CD4-positive, alpha-beta memory T cell (primary cell): ENCODE measurements at regions not wholly inside any gene's neighbourhood (a gene's known extent, or its start where the extent isn't known, plus 50 kb on each side); places are given as distances from the start of the nearest gene placed in this dataset.

Experiments used
- CTCF ChIA-PET: fragments of 350-600 bp; sonication (Branson Sonifier 250); formaldehyde crosslinking; loops from one replicate; lab custom pipeline; 2021; ENCODE audit warnings: inconsistent platforms; ENCODE audit not compliant: partially characterized antibody; lab: Charles Lee
- POLR2A ChIA-PET: fragments of 350-600 bp; sonication (Branson Sonifier 250); formaldehyde crosslinking; loops from one replicate; lab custom pipeline; 2021; ENCODE audit not compliant: partially characterized antibody; lab: Charles Lee
- DNase-seq, 5 donors: peaks; one replicate each; pipeline versions ENCODE4 v3.0.0 to v3.0.0-alpha.2; 2020 to 2022; ENCODE audit warnings: mixed read lengths in 1 of 5
- H3K27ac ChIP-seq: one replicate; pipeline ENCODE4 v1.7.0; 2013; ENCODE audit warnings: low read depth, low read length
- H3K27me3 ChIP-seq: 2 replicates; pipeline ENCODE4 v1.7.0; 2013; ENCODE audit warnings: mild to moderate bottlenecking, low read length, moderate library complexity; ENCODE audit not compliant: insufficient read depth
- H3K36me3 ChIP-seq: 2 replicates; pipeline ENCODE4 v1.7.0; 2013; ENCODE audit warnings: mild to moderate bottlenecking, low read length, moderate library complexity; ENCODE audit not compliant: insufficient read depth
- H3K4me1 ChIP-seq: 2 replicates; pipeline ENCODE4 v1.7.0; 2013; ENCODE audit warnings: mild to moderate bottlenecking, low read length, moderate library complexity; ENCODE audit not compliant: insufficient read depth
- H3K4me3 ChIP-seq, 2 donors: one replicate each; pipeline ENCODE4 v1.7.0; 2013; ENCODE audit warnings: low read length in 2 of 2, mild to moderate bottlenecking in 1 of 2
- H3K9me3 ChIP-seq, 2 donors: one replicate each; pipeline ENCODE4 v1.7.0; 2013; ENCODE audit warnings: low read length in 2 of 2, control low read depth in 1 of 2; ENCODE audit not compliant: control insufficient read depth in 1 of 2
- H3K27ac Mint-ChIP-seq, 7 donors: one replicate each; pipeline ENCODE4 v1.8.0; 2020 to 2021; ENCODE audit warnings: mixed read lengths in 7 of 7, mild to moderate bottlenecking in 6 of 7, inconsistent platforms in 3 of 7, moderate library complexity in 3 of 7
- H3K27me3 Mint-ChIP-seq, 2 donors: one replicate each; pipeline ENCODE4 v1.8.0; 2020 to 2021; ENCODE audit warnings: mixed read lengths in 2 of 2
- H3K36me3 Mint-ChIP-seq, 2 donors: one replicate each; pipeline ENCODE4 v1.8.0; 2020 to 2021; ENCODE audit warnings: mixed read lengths in 2 of 2, inconsistent platforms in 1 of 2, mild to moderate bottlenecking in 1 of 2
- H3K4me1 Mint-ChIP-seq, 4 donors: one replicate each; pipeline ENCODE4 v1.8.0; 2020 to 2021; ENCODE audit warnings: mixed read lengths in 4 of 4, mild to moderate bottlenecking in 1 of 4
- H3K4me3 Mint-ChIP-seq, 8 donors: one replicate each; pipeline ENCODE4 v1.8.0; 2020 to 2021; ENCODE audit warnings: mixed read lengths in 8 of 8, mild to moderate bottlenecking in 7 of 8, moderate library complexity in 6 of 8, inconsistent platforms in 3 of 8
- H3K9me3 Mint-ChIP-seq, 8 donors: one replicate each; pipeline ENCODE4 v1.8.0; 2020 to 2021; ENCODE audit warnings: mixed read lengths in 8 of 8, mild to moderate bottlenecking in 5 of 8, inconsistent platforms in 3 of 8, moderate library complexity in 1 of 8
- intact Hi-C: fragments of 100-400 bp; cut with micrococcal nuclease; formaldehyde crosslinking; loops from one replicate; pipeline ENCODE4 v1.15.1; 2023

DNA sequence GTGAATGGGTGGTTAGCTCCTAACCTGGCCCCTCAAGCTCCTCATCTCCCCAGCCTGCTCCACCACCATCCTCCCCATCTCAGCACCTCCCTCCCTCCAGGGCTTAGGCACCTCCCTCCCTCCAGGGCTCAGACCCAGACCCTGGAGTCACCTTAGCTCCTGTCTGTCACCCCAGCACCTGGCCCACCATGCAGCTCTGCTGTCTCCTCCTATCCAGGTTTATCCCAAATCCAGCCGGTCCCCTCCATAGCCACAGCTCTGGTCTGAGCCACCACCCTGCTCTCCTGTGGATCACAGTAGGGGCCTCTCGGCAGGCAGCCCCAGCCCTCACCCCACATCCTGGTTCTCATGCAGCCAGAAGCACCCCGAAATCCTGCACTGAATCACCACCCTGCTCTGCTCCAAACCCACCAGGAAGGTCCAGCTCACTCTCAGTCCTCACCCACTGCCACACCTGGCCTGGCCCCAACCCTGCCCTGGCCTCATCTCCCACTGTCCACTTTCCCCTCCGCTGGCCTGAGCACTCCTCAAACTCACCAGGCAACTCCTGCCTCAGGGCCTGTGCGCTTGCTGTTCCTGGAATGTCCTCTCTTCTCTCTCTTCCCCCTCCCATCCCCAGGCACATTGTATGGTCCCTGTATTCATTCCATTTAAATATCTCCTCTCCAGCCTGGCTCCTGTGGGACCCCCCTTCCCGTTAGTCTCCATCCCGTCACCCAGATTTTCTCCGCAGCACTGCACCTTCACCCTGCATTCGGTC is 62.6 kb downstream of the DIO3 start:
- H3K36me3 ChIP-seq = no peaks in the 10 kb centered on the region
- peak overlapping the region in 1 of 7 donors; percentile 51 for H3K27ac Mint-ChIP-seq
- peaks cover 0 to 5% (median 0%) of the 10 kb centered on the region in 4 donors for H3K4me1 Mint-ChIP-seq
- no peak for DNase-seq
- H3K27me3 ChIP-seq = no peaks in the 10 kb centered on the region
- H3K4me3 Mint-ChIP-seq = no peak overlapping the region
- intact Hi-C loops = no loop called here
- ChIA-PET CTCF (interaction anchor here (1.1 kb wide), 1 partner anchor 772 kb away, joined by 3 read pairs; no protein-coding TSS in a partner anchor), POLR2A (no interaction called here)
- H3K4me1 ChIP-seq = peaks cover 8% of the 10 kb centered on the region
- H3K27ac ChIP-seq = no peak overlapping the region
- peaks cover 0 to 2% of the 10 kb centered on the region in 2 donors for H3K27me3 Mint-ChIP-seq
- no peaks in the 10 kb centered on the region for H3K9me3 ChIP-seq
- H3K36me3 Mint-ChIP-seq = no peaks in the 10 kb centered on the region
- H3K4me3 ChIP-seq = no peak overlapping the region
- no peaks in the 10 kb centered on the region for H3K9me3 Mint-ChIP-seq

- Histone ChIP-seq H3K9me3 (no peaks in the 10 kb centered on the region), H3K27me3 (no peaks in the 10 kb centered on the region), H3K4me1 (peaks cover 8% of the 10 kb centered on the region), H3K36me3 (no peaks in the 10 kb centered on the region), H3K4me3 (no peak overlapping the region), H3K27ac (no peak overlapping the region)
- CTCF ChIA-PET = no interaction called here
- Mint-ChIP-seq H3K27me3 (peaks cover 0 to 2% of the 10 kb centered on the region in 2 donors), H3K4me3 (no peak overlapping the region), H3K27ac (no peak overlapping the region), H3K9me3 (no peaks in the 10 kb centered on the region), H3K4me1 (peaks cover 0 to 5% (median 0%) of the 10 kb centered on the region in 4 donors), H3K36me3 (no peaks in the 10 kb centered on the region)
- intact Hi-C loops = no loop called here
- DNase-seq = no peak
- POLR2A ChIA-PET = no interaction called here
Observed at GRCh38 chr14:101624536-101624935, 63.2 kb downstream of the DIO3 start.

- intact Hi-C loops = no loop called here
- CTCF ChIA-PET = no interaction called here
- H3K36me3 ChIP-seq = no peaks in the 10 kb centered on the region
- Mint-ChIP-seq H3K4me1 (peaks cover 0 to 5% (median 0%) of the 10 kb centered on the region in 4 donors), H3K4me3 (no peak overlapping the region), H3K9me3 (no peaks in the 10 kb centered on the region), H3K27me3 (peaks cover 0 to 2% of the 10 kb centered on the region in 2 donors), H3K36me3 (no peaks in the 10 kb centered on the region), H3K27ac (peak overlapping the region in 1 of 7 donors; percentile 32)
- DNase-seq = no peak
- H3K4me1 ChIP-seq = peaks cover 8% of the 10 kb centered on the region
- no peaks in the 10 kb centered on the region for H3K9me3 ChIP-seq
- no peak overlapping the region for H3K27ac ChIP-seq
- H3K4me3 ChIP-seq = no peak overlapping the region
- POLR2A ChIA-PET = no interaction called here
- H3K27me3 ChIP-seq = no peaks in the 10 kb centered on the region
Observed at GRCh38 chr14:101625336-101626097, 64.2 kb downstream of the DIO3 start.

- no peak overlapping the region for H3K4me3 Mint-ChIP-seq
- H3K27me3 Mint-ChIP-seq = peaks cover 0 to 2% of the 10 kb centered on the region in 2 donors
- ChIA-PET CTCF (interaction anchor here (1.5 to 2.3 kb wide), 2 partner anchors 8 to 776 kb away, joined by 7 to 12 read pairs; no protein-coding TSS in a partner anchor), POLR2A (no interaction called here)
- no peak overlapping the region for H3K27ac Mint-ChIP-seq
- Histone ChIP-seq H3K4me1 (peaks cover 8% of the 10 kb centered on the region), H3K27ac (no peak overlapping the region), H3K27me3 (no peaks in the 10 kb centered on the region), H3K36me3 (no peaks in the 10 kb centered on the region), H3K9me3 (no peaks in the 10 kb centered on the region), H3K4me3 (no peak overlapping the region)
- no peak for DNase-seq
- intact Hi-C loops = no loop called here
- no peaks in the 10 kb centered on the region for H3K9me3 Mint-ChIP-seq
- H3K4me1 Mint-ChIP-seq = peaks cover 0 to 5% (median 0%) of the 10 kb centered on the region in 4 donors
- no peaks in the 10 kb centered on the region for H3K36me3 Mint-ChIP-seq
Observed at GRCh38 chr14:101626331-101626730, 65.0 kb downstream of the DIO3 start.

DNA sequence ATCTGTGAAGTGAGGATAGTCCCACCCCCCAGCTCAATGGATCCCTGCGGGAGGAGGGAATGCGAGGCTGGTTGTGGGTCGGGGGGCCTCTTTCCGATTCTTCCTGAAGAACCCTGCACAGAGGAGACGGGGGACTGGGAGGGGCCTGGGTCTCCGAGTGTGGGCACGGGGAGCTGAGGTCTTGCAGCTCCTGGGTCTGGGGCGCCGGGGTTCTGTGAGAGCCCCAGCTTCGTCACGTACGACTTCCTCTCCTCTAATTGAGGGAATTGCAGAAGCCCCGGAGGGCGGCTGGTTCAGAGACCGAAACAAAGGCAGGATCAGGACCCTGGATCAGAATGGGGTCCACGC is 66.6 kb downstream of the DIO3 start:
- Mint-ChIP-seq H3K27ac (no peak overlapping the region), H3K4me3 (no peak overlapping the region), H3K9me3 (no peaks in the 10 kb centered on the region), H3K4me1 (peaks cover 0 to 5% (median 0%) of the 10 kb centered on the region in 4 donors), H3K36me3 (no peaks in the 10 kb centered on the region), H3K27me3 (peaks cover 0 to 2% of the 10 kb centered on the region in 2 donors)
- Histone ChIP-seq H3K4me3 (no peak overlapping the region), H3K4me1 (peaks cover 8% of the 10 kb centered on the region), H3K27me3 (no peaks in the 10 kb centered on the region), H3K36me3 (no peaks in the 10 kb centered on the region), H3K9me3 (no peaks in the 10 kb centered on the region), H3K27ac (no peak overlapping the region)
- CTCF ChIA-PET = interaction anchor here (0.6 to 2.3 kb wide), 7 partner anchors 8 to 918 kb away, joined by 3 to 12 read pairs (median 6); no protein-coding TSS in a partner anchor
- POLR2A ChIA-PET = no interaction called here
- DNase-seq = no peak
- intact Hi-C loops = loop anchor here (1.0 kb wide), 1 partner anchor 965 kb away; no protein-coding TSS in a partner anchor

- H3K4me3 Mint-ChIP-seq = peak overlapping the region in 1 of 8 donors; percentile 32
- POLR2A ChIA-PET = no interaction called here
- Histone ChIP-seq H3K4me1 (peaks cover 8% of the 10 kb centered on the region), H3K27me3 (no peaks in the 10 kb centered on the region), H3K36me3 (no peaks in the 10 kb centered on the region), H3K4me3 (no peak overlapping the region), H3K9me3 (no peaks in the 10 kb centered on the region), H3K27ac (no peak overlapping the region)
- H3K27me3 Mint-ChIP-seq = peaks cover 0 to 6% of the 10 kb centered on the region in 2 donors
- peak; percentile 67 to 73 (median 69) for DNase-seq
- intact Hi-C loops = loop anchor here (1.0 kb wide), 1 partner anchor 965 kb away; no protein-coding TSS in a partner anchor
- peaks cover 0 to 5% (median 0%) of the 10 kb centered on the region in 4 donors for H3K4me1 Mint-ChIP-seq
- no peaks in the 10 kb centered on the region for H3K9me3 Mint-ChIP-seq
- H3K36me3 Mint-ChIP-seq = no peaks in the 10 kb centered on the region
- CTCF ChIA-PET = interaction anchor here (0.7 to 2.3 kb wide), 8 partner anchors 9 to 973 kb away, joined by 3 to 12 read pairs (median 4); no protein-coding TSS in a partner anchor
- no peak overlapping the region for H3K27ac Mint-ChIP-seq
Observed at GRCh38 chr14:101628471-101628966, 67.2 kb downstream of the DIO3 start.

GRCh38 chr14:101628975-101629374 is 67.7 kb downstream of the DIO3 start:
- H3K4me1 Mint-ChIP-seq = peaks cover 0 to 5% (median 0%) of the 10 kb centered on the region in 4 donors
- H3K36me3 ChIP-seq = no peaks in the 10 kb centered on the region
- H3K27ac ChIP-seq = no peak overlapping the region
- peaks cover 0 to 5% of the 10 kb centered on the region in 2 donors for H3K27me3 Mint-ChIP-seq
- no peak overlapping the region for H3K27ac Mint-ChIP-seq
- no peaks in the 10 kb centered on the region for H3K36me3 Mint-ChIP-seq
- H3K9me3 ChIP-seq = no peaks in the 10 kb centered on the region
- no peak overlapping the region for H3K4me3 ChIP-seq
- CTCF ChIA-PET = interaction anchor here (0.7 to 1.6 kb wide), 7 partner anchors 9 to 973 kb away, joined by 3 to 11 read pairs (median 3); no protein-coding TSS in a partner anchor
- no peaks in the 10 kb centered on the region for H3K9me3 Mint-ChIP-seq
- no peak overlapping the region for H3K4me3 Mint-ChIP-seq
- H3K27me3 ChIP-seq = no peaks in the 10 kb centered on the region
- peak in 1 of 5 donors; percentile 2 for DNase-seq
- peaks cover 8% of the 10 kb centered on the region for H3K4me1 ChIP-seq
- POLR2A ChIA-PET = no interaction called here
- intact Hi-C loops = loop anchor here (1.0 kb wide), 1 partner anchor 966 kb away; no protein-coding TSS in a partner anchor
